Gastrocnemius medialis (tissue), 4 donors: ENCODE measurements at regions not wholly inside any gene's neighbourhood (a gene's known extent, or its start where the extent isn't known, plus 50 kb on each side); places are given as distances from the start of the nearest gene placed in this dataset.

Experiments
- POLR2A ChIP-seq, 2 donors: fragments of 450-650 bp; IDR thresholded peaks; one replicate each; pipeline ENCODE4 v1.6.1; 2017; ENCODE audit warnings: antibody characterized with exemption in 2 of 2, mild to moderate bottlenecking in 2 of 2, moderate library complexity in 2 of 2
- TF ChIP-seq, protein P1 (sequence below), 5 experiments: fragments of 450-650 bp in 3 of 5; fragments of 200-600 bp in 2 of 5; sonication (generic) in 2 of 5; IDR thresholded peaks in 4 of 5; conservative IDR thresholded peaks in 1 of 5; 1 replicate in 4 of 5; 2 replicates in 1 of 5; pipeline ENCODE4 v1.5.1; 2016 to 2019; ENCODE audit warnings: antibody characterized with exemption in 5 of 5, mild to moderate bottlenecking in 3 of 5, moderate library complexity in 3 of 5

DNA sequence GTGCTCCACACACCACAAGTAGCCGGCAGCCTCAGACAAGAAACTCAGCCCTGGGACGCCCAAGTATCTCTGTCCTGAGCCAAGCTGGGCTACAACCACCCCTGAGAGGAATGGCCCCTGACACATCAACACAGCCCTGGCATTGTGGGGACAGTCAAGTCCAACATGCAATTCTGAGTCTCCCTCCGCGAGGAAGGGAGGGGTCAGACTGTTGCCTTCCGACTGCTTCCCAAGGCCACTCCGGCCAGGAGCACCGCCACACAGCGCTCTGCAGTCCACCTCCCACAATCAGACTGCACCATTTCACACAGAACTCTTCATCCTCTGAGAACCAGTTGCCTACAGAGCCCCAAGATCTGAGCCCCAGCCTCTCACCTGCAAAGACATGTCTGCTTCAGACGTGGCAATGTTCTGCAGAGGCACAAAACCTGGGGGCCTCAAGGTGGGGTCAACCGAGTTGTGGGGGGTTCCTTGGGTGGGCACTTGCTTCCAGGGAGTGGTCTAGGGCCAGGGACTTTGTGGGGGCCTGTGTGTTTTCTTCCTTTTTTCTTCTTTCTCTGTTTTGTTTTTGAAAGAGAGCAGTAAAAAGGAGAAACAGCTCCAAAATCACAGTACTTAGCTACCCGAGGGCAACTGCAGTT, 76.7 kb upstream of the SALL3 start:
- no peak for TF ChIP-seq POLR2A (IDR thresholded peaks at IDR 0.05)
- TF ChIP-seq, protein P1, sequence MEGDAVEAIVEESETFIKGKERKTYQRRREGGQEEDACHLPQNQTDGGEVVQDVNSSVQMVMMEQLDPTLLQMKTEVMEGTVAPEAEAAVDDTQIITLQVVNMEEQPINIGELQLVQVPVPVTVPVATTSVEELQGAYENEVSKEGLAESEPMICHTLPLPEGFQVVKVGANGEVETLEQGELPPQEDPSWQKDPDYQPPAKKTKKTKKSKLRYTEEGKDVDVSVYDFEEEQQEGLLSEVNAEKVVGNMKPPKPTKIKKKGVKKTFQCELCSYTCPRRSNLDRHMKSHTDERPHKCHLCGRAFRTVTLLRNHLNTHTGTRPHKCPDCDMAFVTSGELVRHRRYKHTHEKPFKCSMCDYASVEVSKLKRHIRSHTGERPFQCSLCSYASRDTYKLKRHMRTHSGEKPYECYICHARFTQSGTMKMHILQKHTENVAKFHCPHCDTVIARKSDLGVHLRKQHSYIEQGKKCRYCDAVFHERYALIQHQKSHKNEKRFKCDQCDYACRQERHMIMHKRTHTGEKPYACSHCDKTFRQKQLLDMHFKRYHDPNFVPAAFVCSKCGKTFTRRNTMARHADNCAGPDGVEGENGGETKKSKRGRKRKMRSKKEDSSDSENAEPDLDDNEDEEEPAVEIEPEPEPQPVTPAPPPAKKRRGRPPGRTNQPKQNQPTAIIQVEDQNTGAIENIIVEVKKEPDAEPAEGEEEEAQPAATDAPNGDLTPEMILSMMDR (IDR thresholded peaks at IDR 0.05 in 4 of 5, conservative IDR thresholded peaks at IDR 0.05 in 1 of 5): no peak
